GM18519 (cell line): ENCODE measurements at regions not wholly inside any gene's neighbourhood (a gene's known extent, or its start where the extent isn't known, plus 50 kb on each side); places are given as distances from the start of the nearest gene placed in this dataset.

Experiments
- ATAC-seq: cut with Tn5 transposase; IDR thresholded peaks from one replicate; pipeline ENCODE4 v1.9.1; 2021; ENCODE audit warnings: mild to moderate bottlenecking, moderate library complexity; ENCODE audit not compliant: unreplicated experiment, low FRiP score

- ATAC-seq: no peak
Observed at GRCh38 chr6:164274493-164274892, 860.0 kb downstream of the QKI start.

DNA sequence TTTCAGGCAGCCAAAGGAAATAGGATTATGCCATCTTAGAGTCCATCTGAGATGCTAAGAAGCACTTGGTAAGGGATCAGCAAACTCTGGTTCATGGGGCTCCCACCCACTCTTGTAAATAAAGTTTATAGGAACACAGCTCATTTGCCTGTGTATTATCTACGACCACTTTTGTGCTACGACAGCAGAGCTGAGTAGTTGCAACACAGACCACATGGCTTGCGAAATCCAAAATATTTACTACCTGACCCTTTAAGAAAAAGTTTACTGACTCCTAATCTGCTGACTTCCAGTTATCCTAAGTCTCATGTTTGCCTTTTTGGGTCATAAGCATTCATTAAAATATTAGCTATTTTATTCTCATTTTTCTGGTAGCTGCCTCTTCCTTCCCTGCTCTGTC is 859.0 kb downstream of the QKI start:
- ATAC-seq: no peak

- ATAC-seq: no peak
Observed at GRCh38 chr6:164266851-164267250, 852.3 kb downstream of the QKI start.

DNA sequence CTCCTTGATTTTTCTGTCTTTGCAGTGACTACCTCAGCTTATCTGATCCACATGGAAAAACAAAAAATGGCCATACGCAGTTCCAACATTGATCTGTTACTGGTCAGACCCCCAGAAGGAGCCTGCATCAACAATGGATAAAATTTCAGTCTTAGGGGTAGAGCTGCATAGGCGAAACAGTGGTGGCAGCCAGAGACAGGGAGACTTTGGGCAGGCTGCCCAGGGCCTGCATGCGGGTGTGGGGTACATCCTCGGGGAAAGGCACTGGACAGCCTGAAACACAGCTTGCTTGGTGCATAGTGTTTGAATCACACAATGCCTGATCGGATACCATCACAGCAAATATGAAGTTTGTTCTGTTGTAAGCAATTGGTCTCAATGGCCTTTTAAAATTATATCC is 847.8 kb downstream of the QKI start:
- ATAC-seq: no peak

GRCh38 chr6:164258421-164258820 is 843.9 kb downstream of the QKI start:
- no peak for ATAC-seq

- ATAC-seq: no peak
Observed at GRCh38 chr6:164252948-164253347, 838.4 kb downstream of the QKI start.

DNA sequence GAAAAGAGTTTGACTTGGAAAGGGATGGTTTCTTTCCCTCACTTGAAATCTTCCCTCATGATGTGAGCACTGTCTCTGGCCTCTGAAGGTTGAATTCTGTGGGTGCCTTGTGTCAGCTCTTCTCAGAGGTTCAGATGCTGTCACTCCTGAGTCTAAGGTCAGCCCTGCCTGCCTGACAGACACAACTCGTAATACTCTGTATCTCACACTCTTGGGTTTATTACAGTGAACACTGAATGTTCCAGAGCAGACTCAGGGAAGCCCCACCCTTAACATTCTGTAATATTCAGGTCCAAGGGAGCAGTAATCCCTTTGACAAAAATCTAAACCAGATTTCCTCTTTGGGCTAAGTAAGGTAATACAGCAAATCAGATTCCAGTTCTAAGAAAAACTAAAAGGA is 837.8 kb downstream of the QKI start:
- ATAC-seq: no peak

DNA sequence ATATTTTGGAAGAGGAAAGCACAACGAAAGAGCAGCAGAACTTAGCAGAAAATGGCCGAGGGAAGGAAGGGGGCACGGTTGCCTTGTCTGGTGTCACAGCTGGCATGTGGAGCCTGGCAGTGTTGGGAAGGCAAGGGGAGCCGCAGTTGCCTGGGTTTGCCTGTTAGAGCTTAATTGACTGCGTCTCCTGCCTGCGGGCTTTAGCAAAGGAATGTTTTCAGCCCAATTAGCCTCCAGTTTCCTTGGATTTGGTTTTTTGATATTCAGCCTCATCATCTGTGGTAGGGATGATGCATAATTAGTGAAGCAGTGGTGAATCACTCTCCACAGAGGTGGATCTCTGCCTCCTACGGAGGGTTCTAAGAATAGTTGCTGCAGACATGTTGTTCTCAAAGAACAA is 832.6 kb downstream of the QKI start:
- ATAC-seq: no peak

- no peak for ATAC-seq
Observed at GRCh38 chr6:164246082-164246481, 831.6 kb downstream of the QKI start.

GRCh38 chr6:164243949-164244348 is 829.4 kb downstream of the QKI start:
- no peak for ATAC-seq

DNA sequence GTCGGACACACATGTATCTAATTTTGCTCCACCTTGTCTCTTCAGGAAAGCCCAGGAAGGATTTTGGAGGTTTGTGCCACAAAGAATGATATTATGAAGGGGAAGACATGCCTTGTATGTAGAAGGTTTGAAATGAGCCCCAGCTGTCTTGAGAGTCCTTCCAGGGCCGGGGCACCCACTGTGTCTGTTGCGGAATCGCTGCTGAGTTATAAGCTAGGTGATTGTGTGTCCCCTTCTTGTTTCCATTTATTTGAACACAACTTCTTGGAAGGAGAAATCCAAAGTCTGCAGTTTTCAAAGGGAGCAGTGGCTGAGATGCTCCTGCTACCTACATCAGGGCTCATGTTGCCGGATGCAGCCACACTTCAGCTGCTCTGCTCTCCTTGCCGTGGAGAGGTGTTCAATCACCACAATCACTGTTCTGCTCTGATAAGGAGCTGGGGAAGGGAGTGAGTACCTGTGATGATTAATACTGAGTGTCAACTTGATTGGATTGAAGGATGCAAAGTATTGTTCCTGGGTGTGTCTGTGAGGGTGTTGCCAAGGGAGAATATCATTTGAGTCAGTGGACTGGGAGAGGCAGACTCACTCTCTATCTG is 828.6 kb downstream of the QKI start:
- ATAC-seq: no peak

DNA sequence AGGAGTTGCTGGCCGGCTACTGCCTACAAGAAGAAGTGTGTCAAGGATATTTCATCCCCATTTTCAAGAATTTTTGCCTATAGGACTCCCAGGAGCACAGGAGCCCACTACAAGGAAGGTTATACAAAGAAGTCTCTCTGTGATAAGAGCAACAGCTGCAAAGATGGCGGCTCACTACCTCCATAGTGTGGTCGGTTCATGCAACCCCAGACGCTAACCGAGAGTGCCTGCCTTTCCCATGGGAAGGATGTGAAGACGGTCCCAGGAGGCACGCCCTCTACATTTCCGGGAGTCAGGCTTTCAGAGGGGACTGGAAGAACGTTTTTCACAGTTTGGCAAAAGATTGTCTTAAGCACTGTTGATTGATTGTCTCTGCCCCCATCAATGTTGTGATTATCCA is 816.3 kb downstream of the QKI start:
- ATAC-seq: no peak

GRCh38 chr6:164230259-164230658 is 815.7 kb downstream of the QKI start:
- no peak for ATAC-seq

DNA sequence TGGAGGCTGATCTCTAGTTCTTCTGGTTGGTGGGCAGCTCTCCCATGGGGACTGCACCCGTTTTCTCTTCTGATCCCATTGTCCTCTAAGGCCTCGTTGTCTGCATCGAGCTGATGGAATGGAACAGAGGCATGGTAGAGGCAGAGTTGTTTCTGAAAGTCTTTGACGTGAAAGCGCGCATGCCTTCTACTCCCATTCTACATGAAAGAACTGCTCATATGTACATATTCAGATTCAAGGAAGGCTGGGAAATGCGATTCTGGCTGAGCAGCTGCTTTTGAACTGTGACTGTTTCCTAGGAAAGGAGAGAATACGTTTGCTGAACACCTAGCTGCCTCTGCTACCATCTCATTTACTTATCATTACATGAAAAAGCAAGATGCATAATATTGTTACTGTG is 815.2 kb downstream of the QKI start:
- ATAC-seq: no peak

DNA sequence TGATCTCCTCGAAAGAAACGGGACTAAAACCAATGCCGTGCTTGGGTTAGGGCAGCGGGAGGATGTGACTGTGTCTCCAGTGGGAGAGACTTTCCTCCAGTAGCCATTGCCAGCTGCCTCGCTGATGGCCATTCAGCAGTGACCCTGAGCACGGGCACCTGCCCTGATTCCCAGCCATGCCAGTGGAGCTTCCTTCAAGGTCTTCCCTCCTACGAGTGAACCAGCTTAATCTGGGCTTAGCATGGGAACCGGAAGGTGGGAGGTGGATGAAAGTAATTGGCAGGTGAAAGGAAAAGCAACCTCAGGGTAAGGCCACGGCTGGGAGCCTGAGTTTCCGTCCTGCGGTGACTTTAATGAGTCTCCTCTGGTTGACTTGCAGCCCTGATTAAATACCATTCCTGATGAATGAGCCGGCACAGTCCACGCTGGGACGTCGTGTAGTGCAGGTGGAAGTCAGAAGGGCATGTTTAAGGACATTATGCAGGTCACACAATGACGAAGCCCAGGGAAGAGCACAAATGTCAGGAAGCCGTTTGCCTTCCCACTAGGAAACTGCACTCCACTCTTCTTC is 813.5 kb downstream of the QKI start:
- ATAC-seq: no peak

DNA sequence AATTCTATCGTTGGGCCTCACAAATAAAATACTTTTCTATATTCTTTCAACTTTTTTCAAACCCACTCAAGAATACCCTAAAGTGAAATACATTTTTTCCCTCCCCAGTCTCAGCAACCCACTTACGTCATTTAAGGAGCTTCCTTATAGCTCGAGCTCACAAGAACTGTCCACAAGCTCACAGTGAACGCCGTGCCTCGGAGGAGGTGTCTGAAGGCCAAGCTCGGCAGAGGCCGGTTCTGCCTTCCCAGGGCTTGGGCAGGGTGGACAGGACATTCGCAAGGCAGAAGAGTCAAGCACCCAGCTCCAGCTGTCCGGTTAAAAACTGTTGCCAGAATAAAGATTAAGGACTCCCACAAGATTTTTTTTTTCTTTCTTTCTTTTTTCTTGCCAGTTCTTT is 802.3 kb downstream of the QKI start:
- ATAC-seq: no peak

DNA sequence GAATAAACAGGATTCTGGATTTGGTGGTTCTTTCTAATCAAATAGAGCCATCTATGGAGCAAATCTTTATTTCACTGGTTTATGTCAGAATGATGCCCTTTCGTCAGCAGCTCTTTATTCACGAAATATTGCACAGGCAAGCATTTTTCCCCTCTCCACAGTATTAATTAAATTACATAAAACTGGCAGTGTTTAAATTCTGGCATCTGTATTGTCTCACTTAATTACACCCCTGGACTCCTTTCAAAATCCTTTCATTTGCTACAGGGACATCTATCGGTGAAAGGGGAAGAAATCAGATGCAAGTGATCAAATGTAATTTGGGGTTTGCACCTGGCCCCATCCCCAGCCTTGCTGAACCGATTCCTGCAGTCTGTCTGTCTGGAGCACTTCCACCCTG is 801.9 kb downstream of the QKI start:
- no peak for ATAC-seq

DNA sequence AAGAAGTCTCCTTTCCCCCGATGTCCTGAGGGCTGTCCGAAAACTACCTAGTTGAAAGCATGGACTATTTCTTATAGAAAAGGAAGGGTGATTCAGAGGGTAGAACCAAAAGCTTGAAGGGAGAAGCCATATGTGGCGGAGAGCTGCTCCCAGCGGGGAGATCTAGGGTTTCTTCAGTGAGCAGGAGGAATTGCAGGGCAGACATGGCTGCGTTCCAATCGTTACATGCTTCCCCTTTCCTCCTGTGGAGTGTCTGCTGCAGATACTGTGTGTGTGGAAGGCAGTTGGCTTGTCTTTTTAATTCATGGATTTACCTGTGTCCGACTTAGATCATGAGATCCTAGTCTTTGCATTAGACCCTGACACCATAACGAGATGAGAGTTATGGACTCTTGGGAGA is 799.5 kb downstream of the QKI start:
- no peak for ATAC-seq

DNA sequence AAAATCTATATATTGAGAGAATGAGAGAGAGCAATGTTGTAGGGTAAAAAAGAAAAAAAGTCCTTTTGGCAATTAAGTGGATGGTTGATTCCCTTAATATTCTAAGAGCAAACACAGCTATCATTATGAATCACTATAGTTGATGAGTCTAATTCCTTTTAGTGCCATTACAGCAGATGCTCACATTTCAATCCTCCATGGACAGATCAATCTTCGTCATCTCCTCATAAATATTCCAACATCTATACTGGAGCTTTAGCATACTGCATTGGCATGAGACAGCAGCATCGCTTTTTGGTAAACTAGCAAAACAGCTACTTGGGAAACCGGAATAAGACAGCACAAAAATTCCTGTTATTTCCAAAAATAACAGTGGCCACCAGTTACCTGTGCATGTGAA is 796.7 kb downstream of the QKI start:
- ATAC-seq: no peak

- ATAC-seq: no peak
Observed at GRCh38 chr6:164210783-164211182, 796.3 kb downstream of the QKI start.

GRCh38 chr6:164210323-164210722 is 795.8 kb downstream of the QKI start:
- ATAC-seq: no peak

DNA sequence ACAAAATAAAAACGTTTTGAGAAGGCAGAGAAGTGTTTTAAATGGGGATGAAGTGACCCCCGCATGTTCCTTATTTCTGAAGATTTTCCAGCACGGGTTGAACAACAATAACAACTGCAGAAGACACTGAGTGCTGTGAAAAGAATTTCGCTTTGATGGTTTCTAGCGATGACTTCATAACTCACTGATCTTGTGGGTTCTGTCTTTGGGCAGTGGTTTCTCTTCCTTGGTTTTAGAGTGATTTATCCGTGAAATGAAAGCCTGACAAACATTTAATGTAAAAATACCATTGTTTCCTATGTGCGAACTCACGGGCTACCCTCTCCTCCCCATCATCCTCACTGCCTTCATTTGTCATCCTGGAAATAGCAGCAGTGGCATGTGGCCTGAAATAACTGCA is 793.9 kb downstream of the QKI start:
- ATAC-seq: no peak
